ENCODE measurements at regions not wholly inside any gene's neighbourhood (a gene's known extent, or its start where the extent isn't known, plus 50 kb on each side); places are given as distances from the start of the nearest gene placed in this dataset.
A peak's percentile ranks its signal among the peaks of the same experiment; 100 is the strongest.

DNA sequence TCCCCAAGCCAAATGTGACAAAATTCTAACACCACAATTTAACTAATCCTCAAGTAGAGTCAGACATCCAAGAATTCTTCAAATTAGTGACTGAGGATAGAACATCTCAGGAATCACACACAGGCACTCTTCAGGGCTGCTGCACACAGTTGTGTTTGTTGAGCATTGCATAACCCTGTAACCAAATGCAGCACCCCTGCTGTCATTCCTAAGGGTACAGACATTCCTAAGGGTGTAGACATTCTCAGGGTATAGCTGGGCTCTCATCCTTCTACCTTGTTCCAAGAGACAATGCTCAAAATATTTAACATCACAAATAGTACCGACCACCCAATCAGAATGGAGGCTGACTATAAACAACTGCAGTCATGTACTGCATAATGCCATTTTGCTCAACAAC, 107.1 kb upstream of the UBE2E2 start:
- no peak overlapping the region for H3K27ac ChIP-seq
- H3K36me3 ChIP-seq: no peaks in the 10 kb centered on the region
- peaks cover 0 to 5% (median 0%) of the 10 kb centered on the region in 10 experiments; a peak in 3 of 20 replicates for H3K4me1 ChIP-seq
- peaks cover 11 to 21% (median 13%) of the 10 kb centered on the region in 11 experiments; a peak in 19 of 22 replicates for H3K9me3 ChIP-seq (replicated peaks in 1 of 11)
- H3K9ac ChIP-seq: no peak overlapping the region
- no peak overlapping the region for H3K4me2 ChIP-seq
- TF ChIP-seq Cebpa-rat (IDR thresholded peaks at IDR 0.05): no peak
- H4K20me1 ChIP-seq: no peaks in the 10 kb centered on the region
- no peaks in the 10 kb centered on the region for H3K27me3 ChIP-seq
- no peak overlapping the region for H3K4me3 ChIP-seq

DNA sequence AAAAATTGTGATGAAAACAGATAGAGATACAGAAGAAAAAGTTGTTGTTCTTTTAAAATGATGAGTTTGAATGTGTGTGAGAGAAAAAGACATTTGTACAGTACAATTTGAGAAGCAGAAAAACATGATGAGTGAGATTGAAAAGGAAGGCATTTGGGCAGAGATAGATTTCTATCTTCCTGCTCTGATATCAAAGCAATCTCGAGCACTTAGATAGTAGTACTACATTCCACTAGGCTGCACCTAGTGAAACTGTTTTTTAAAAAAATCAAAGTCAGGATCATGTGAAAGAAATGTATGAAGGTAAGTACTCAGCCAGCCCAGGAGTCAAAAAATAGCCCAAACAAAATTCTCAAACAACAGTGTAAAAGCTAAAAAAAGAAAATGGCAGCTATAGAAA, 104.1 kb upstream of the UBE2E2 start:
- Histone ChIP-seq H3K4me3 (no peak overlapping the region), H3K9ac (no peak overlapping the region), H3K4me2 (no peak overlapping the region), H3K36me3 (no peaks in the 10 kb centered on the region), H3K27me3 (no peaks in the 10 kb centered on the region), H3K4me1 (peaks cover 0 to 5% (median 0%) of the 10 kb centered on the region in 10 experiments; a peak in 3 of 20 replicates), H3K9me3 (replicated peaks in 1 of 11) (peaks cover 0 to 1% (median 0%) of the 10 kb centered on the region in 11 experiments; a peak in 1 of 22 replicates), H3K27ac (no peak overlapping the region), H4K20me1 (no peaks in the 10 kb centered on the region)
- TF ChIP-seq Cebpa-rat (IDR thresholded peaks at IDR 0.05): no peak

DNA sequence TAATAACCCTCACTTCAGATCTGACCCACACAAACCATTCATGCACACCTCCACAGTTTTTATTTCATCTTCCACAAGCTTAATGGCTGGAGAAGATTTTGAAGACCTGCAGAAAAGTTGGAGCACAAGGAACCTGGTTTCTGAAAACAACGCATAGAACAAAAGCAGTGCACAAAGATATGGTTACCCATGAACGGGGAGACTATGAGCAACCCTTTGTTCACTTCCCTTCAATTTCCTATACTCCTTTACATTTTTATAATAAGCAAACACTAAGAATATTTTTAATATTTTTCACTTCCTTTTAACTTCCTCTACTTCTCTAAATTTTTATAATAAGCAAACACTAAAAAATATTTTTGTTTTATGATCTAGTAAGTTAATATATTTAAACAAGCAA, 103.5 kb upstream of the UBE2E2 start:
- no peaks in the 10 kb centered on the region for H3K9me3 ChIP-seq (replicated peaks in 1 of 11)
- H3K4me3 ChIP-seq: no peak overlapping the region
- no peaks in the 10 kb centered on the region for H3K27me3 ChIP-seq
- H3K27ac ChIP-seq: no peak overlapping the region
- TF ChIP-seq Cebpa-rat (IDR thresholded peaks at IDR 0.05): no peak
- H3K36me3 ChIP-seq: no peaks in the 10 kb centered on the region
- H3K4me1 ChIP-seq: peaks cover 0 to 5% (median 0%) of the 10 kb centered on the region in 10 experiments; a peak in 3 of 20 replicates
- no peak overlapping the region for H3K9ac ChIP-seq
- no peaks in the 10 kb centered on the region for H4K20me1 ChIP-seq
- peak overlapping the region in 2 of 11 experiments; percentile 23 to 39; a peak in 3 of 22 replicates for H3K4me2 ChIP-seq

DNA sequence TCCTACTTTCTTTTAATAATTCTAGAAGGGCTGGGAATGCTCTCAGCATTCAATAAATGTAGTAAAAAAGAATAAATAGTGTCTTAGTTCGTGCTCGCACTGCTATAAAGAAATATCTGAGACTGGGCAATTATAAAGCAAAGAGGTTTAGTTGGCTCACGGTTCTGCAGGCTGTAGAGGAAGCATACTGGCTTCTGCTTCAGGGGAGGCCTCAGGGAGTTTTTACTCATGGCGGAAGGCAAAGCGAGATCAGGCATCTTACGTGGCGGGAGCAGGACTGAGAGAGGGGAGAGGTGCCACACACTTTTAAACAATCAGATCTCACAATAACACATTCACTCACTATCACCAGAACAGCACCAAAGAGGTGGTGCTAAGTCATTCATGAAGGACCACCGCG, 103.0 kb upstream of the UBE2E2 start:
- H3K4me2 ChIP-seq: no peak overlapping the region
- H3K4me1 ChIP-seq: peaks cover 0 to 5% (median 0%) of the 10 kb centered on the region in 10 experiments; a peak in 3 of 20 replicates
- TF ChIP-seq Cebpa-rat (IDR thresholded peaks at IDR 0.05): no peak
- H3K36me3 ChIP-seq: no peaks in the 10 kb centered on the region
- no peaks in the 10 kb centered on the region for H4K20me1 ChIP-seq
- H3K27ac ChIP-seq: no peak overlapping the region
- no peaks in the 10 kb centered on the region for H3K27me3 ChIP-seq
- no peaks in the 10 kb centered on the region for H3K9me3 ChIP-seq (replicated peaks in 1 of 11)
- H3K9ac ChIP-seq: no peak overlapping the region
- H3K4me3 ChIP-seq: no peak overlapping the region

DNA sequence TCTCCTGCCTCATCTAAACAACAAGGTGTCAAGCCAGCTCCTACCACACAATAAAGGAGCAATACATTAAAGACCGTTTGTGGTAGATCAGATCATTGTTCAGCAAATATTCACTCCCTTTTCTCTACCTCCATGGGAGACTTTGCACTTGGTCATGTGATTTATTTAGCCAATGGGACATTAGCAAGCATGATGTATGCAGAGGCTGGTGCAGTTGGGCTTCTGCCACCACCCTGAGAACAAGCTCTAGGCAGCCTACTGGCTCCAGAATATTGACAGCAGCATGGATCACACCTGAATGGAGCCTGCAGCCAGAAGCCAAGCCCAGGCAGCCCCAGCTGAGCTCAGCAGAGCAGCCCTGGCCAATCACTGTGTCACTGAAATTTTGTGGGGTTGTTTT, 99.4 kb upstream of the UBE2E2 start:
- Histone ChIP-seq H3K4me3 (no peak overlapping the region), H3K27ac (no peak overlapping the region), H3K9me3 (replicated peaks in 1 of 11) (no peaks in the 10 kb centered on the region), H3K9ac (no peak overlapping the region), H3K4me1 (peaks cover 0 to 5% (median 0%) of the 10 kb centered on the region in 10 experiments; a peak in 3 of 20 replicates), H3K27me3 (no peaks in the 10 kb centered on the region), H3K36me3 (no peaks in the 10 kb centered on the region), H3K4me2 (no peak overlapping the region), H4K20me1 (no peaks in the 10 kb centered on the region)
- TF ChIP-seq Cebpa-rat (IDR thresholded peaks at IDR 0.05): no peak

DNA sequence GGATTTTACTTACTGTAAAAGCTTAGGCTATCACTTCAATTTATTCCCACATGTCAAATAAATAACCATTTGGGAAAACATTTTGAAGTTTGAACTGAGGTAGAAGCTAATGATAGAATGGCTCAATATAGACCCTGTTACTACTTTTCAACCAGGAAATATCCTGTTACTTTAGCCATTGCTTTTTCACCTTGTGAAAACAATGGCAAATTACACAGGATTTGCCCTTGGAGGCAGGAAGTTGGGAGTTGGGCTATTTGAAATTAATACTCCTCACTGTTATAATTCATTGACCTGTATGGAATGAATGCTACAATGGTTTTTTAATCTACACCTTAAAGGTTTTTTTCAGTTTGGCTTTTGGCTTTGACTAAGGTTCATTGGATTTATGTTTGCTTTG, 98.1 kb upstream of the UBE2E2 start:
- Histone ChIP-seq H3K4me2 (no peak overlapping the region), H3K27me3 (no peaks in the 10 kb centered on the region), H3K9ac (no peak overlapping the region), H3K9me3 (replicated peaks in 1 of 11) (no peaks in the 10 kb centered on the region; a peak in 1 of 22 replicates), H3K4me1 (no peaks in the 10 kb centered on the region), H3K36me3 (no peaks in the 10 kb centered on the region), H4K20me1 (no peaks in the 10 kb centered on the region), H3K4me3 (no peak overlapping the region), H3K27ac (no peak overlapping the region)
- no peak for TF ChIP-seq Cebpa-rat (IDR thresholded peaks at IDR 0.05)

DNA sequence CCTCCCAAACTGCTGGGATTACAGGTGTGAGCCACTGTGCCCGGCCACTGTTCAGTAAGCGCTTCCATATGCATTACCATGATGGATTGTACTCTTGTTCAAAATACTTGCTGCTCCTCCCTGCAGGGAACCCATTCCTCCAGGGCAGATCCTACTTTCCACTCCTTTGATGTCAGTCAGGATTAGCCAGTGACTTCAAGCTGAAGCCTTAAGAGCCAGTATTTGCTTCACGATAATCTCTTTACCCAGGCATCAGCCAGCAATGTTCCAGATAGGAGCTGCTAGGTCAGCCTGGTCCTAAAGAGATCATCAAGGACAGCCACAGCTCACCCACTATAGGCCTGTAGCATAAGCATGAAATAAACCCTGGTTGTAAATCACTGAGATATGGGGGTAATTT, 96.5 kb upstream of the UBE2E2 start:
- no peak for TF ChIP-seq Cebpa-rat (IDR thresholded peaks at IDR 0.05)

DNA sequence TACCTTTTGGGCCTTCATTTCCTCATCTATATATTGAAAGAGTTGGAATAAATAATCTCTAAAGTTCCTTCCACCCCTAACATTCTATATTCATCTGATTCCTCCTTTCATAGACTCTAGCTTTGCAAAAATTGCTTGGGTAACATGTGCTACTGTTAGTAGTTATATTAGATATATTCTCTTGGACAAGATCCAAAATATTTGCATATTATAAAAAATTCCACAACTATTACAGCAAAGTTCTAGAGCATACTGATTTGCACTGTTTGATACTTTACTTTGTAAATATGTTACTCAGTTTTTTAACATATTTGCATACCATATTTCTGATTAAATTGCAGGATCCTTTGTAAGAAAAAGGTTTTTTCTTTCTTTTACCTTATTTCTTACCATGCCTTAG, 95.9 kb upstream of the UBE2E2 start:
- Histone ChIP-seq H3K4me2 (no peak overlapping the region), H3K9ac (no peak overlapping the region), H3K36me3 (no peaks in the 10 kb centered on the region), H3K27me3 (no peaks in the 10 kb centered on the region), H3K4me3 (no peak overlapping the region), H3K4me1 (no peaks in the 10 kb centered on the region), H3K27ac (no peak overlapping the region), H4K20me1 (no peaks in the 10 kb centered on the region), H3K9me3 (replicated peaks in 1 of 11) (no peaks in the 10 kb centered on the region; a peak in 1 of 22 replicates)
- TF ChIP-seq Cebpa-rat (IDR thresholded peaks at IDR 0.05): no peak

More for the DNA sequence above, 96.5 kb upstream of the UBE2E2 start:
- Histone ChIP-seq H3K4me2 (no peak overlapping the region), H3K27me3 (no peaks in the 10 kb centered on the region), H3K4me1 (no peaks in the 10 kb centered on the region), H3K27ac (no peak overlapping the region), H3K4me3 (no peak overlapping the region), H3K9me3 (replicated peaks in 1 of 11) (no peaks in the 10 kb centered on the region; a peak in 1 of 22 replicates), H3K36me3 (no peaks in the 10 kb centered on the region), H4K20me1 (no peaks in the 10 kb centered on the region), H3K9ac (no peak overlapping the region)

DNA sequence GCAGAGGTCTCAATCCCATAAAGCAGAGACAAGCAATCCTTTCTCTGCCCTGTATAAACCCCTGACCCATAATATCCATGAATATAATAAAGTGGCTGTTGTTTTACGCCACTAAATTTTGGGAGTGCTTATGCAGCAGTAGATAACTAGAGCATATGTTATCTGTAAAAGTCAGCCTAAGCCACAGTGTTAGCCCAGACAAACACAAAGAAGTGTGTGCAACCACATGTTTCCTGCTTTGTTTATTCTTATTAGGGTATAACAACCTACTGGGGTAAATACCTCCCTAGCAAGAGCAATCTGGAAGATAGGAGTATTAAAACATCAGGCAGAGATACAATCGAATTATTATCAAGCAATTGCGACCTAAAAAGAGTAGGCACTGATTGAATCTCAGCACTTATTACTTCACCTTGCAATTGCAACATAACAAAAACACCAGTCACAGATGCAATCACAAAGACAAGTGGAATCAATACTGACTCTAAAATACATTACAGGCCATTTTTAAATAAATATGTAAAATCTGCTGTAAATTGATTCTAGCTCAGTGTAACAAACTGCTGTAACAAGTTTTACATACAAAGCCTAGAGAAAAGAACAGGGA, 94.6 kb upstream of the UBE2E2 start:
- H3K9me3 ChIP-seq (replicated peaks in 1 of 11): no peaks in the 10 kb centered on the region; a peak in 1 of 22 replicates
- H3K27me3 ChIP-seq: no peaks in the 10 kb centered on the region
- H3K27ac ChIP-seq: no peak overlapping the region
- peaks cover 0 to 9% (median 0%) of the 10 kb centered on the region in 10 experiments; a peak in 1 of 20 replicates for H3K4me1 ChIP-seq
- H3K4me2 ChIP-seq: no peak overlapping the region
- no peaks in the 10 kb centered on the region for H3K36me3 ChIP-seq
- H4K20me1 ChIP-seq: no peaks in the 10 kb centered on the region
- no peak for TF ChIP-seq Cebpa-rat (IDR thresholded peaks at IDR 0.05)
- H3K9ac ChIP-seq: no peak overlapping the region
- no peak overlapping the region for H3K4me3 ChIP-seq

DNA sequence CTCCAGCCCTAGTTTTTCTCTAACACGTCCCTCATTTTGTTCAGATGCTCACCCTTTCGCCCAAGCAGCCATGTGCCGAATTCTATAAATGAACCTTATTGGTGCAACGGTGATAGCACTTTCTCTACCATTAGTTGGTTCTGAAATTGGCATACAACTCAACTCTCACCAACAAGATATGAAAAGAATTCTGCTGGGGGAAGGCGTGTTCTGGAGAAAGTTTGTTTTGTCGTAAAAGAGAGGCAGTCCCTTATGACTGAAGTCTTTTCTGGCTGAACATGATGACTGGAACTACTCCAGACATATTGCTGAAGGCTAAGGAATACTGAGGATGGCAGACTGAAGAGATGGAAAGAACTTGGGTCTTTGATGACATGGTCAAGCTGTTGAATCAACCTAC, 91.8 kb upstream of the UBE2E2 start:
- H3K9me3 ChIP-seq (replicated peaks in 1 of 11): no peaks in the 10 kb centered on the region; a peak in 1 of 22 replicates
- H3K27ac ChIP-seq: no peak overlapping the region
- no peaks in the 10 kb centered on the region for H3K27me3 ChIP-seq
- no peak overlapping the region for H3K9ac ChIP-seq
- H3K4me2 ChIP-seq: no peak overlapping the region
- TF ChIP-seq Cebpa-rat (IDR thresholded peaks at IDR 0.05): no peak
- H4K20me1 ChIP-seq: no peaks in the 10 kb centered on the region
- H3K4me1 ChIP-seq: peaks cover 0 to 11% (median 0%) of the 10 kb centered on the region in 10 experiments; a peak in 2 of 20 replicates
- H3K36me3 ChIP-seq: no peaks in the 10 kb centered on the region
- no peak overlapping the region for H3K4me3 ChIP-seq
